ENCODE measurements at regions not wholly inside any gene's neighbourhood (a gene's known extent, or its start where the extent isn't known, plus 50 kb on each side); places are given as distances from the start of the nearest gene placed in this dataset.

GRCh38 chr4:112714922-112715901, 78.3 kb downstream of the LARP7 start:
- ChIA-PET POLR2A (no interaction called here), CTCF (interaction anchor here (0.5 to 0.8 kb wide), 2 partner anchors 50 to 71 kb away, joined by 3 to 4 read pairs; no protein-coding TSS in a partner anchor)
- Histone ChIP-seq H3K27me3 (ENCODE audit: control insufficient read depth in 2 of 2, insufficient read depth in 2 of 2, low read length in 2 of 2) (no peaks in the 10 kb centered on the region), H3K4me1 (ENCODE audit: control insufficient read depth, extremely low read depth, insufficient read depth, low read length) (no peaks in the 10 kb centered on the region), H3K27ac (ENCODE audit: insufficient read depth, low read depth, low read length) (no peak overlapping the region), H3K4me3 (replicated peaks in 1 of 3; ENCODE audit: insufficient read depth in 1 of 3, low read depth in 1 of 3, low read length in 3 of 3) (no peak overlapping the region), H3K36me3 (ENCODE audit: control insufficient read depth in 2 of 2, extremely low read depth in 1 of 2, insufficient read depth in 2 of 2, low read length in 2 of 2) (no peaks in the 10 kb centered on the region), H3K79me2 (ENCODE audit: control insufficient read depth, insufficient read depth, low read length) (no peaks in the 10 kb centered on the region), H2AFZ (ENCODE audit: low read depth, low read length) (no peak overlapping the region), H3K9me1 (replicated peaks; ENCODE audit: control insufficient read depth, extremely low read depth, insufficient read depth, low read length) (no peaks in the 10 kb centered on the region), H4K20me1 (replicated peaks; ENCODE audit: control insufficient read depth, extremely low read depth, insufficient read depth, low read length) (no peaks in the 10 kb centered on the region), H3K9ac (replicated peaks; ENCODE audit: extremely low read depth, insufficient read depth, low read length) (no peak overlapping the region), H3K9me3 (replicated peaks; ENCODE audit: control insufficient read depth, insufficient read depth, low read length) (no peaks in the 10 kb centered on the region), H3K4me2 (ENCODE audit: insufficient read depth, low read length) (no peak overlapping the region)
- intact Hi-C loops (cut with micrococcal nuclease) (no loop called here), dilution Hi-C loops (cut with MboI; ENCODE audit: extremely low pct_ligation_motif_present, low sequenced_read_pairs) (no loop called here)
- TF ChIP-seq JUN (IDR thresholded peaks at IDR 0.05; ENCODE audit: borderline replicate concordance, insufficient read depth, insufficient read length, low read depth): no peak
- TF ChIP-seq POLR2A (IDR thresholded peaks at IDR 0.05; ENCODE audit: low read depth, low read length): no peak
- no peak for TF ChIP-seq EZH2 (IDR thresholded peaks at IDR 0.05; ENCODE audit: borderline replicate concordance, low read depth, low read length, severe bottlenecking)
- no peak for TF ChIP-seq GATA2 (IDR thresholded peaks at IDR 0.05; ENCODE audit: insufficient read depth, insufficient read length, low read depth, low read length)
- TF ChIP-seq CTCF (IDR thresholded peaks at IDR 0.05; ENCODE audit: extremely low read depth in 1 of 2, insufficient read depth in 1 of 2, low read depth in 1 of 2, low read length in 2 of 2): no peak
- no peak for TF ChIP-seq MYC (IDR thresholded peaks at IDR 0.05; ENCODE audit: low read depth, low read length)
- TF ChIP-seq FOS (IDR thresholded peaks at IDR 0.05; ENCODE audit: borderline replicate concordance, insufficient read depth, low read length): no peak
- TF ChIP-seq POLR2AphosphoS5 (IDR thresholded peaks at IDR 0.05; ENCODE audit: insufficient read depth, low read depth, low read length): no peak
- TF ChIP-seq MAX (IDR thresholded peaks at IDR 0.05; ENCODE audit: insufficient read depth, insufficient read length): no peak
- no TSS peak for BruUV-seq (replicated peaks)
- FAIRE-seq (no peak), DNase-seq (ENCODE audit: low read depth, low spot score) (no peak)
